ENCODE measurements at regions not wholly inside any gene's neighbourhood (a gene's known extent, or its start where the extent isn't known, plus 50 kb on each side); places are given as distances from the start of the nearest gene placed in this dataset.
"Not testable (repeated sequence)": the region's sequence is repeated elsewhere in the genome, so short reads cannot be mapped to it uniquely, and the experiment has no call there.

DNA sequence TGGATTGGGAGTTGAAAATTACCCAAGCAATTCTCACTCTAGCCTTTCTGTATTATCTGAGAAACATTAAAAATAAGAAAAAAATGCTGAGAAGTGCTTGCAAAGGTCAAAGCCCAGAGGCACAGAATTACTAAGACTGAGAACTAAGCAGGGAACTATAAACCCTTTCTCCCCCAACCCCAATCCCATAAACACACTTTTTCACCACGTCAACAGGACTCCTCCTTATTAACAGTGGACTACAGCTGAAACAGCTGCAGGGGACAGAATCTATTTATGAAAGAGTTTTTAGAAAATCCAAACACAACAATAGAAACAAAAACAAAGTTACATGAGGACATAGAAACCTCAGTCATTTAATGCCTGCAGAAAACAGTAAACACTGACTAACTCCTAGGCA, 984.1 kb downstream of the TRAM1L1 start:
- DNase-seq: no peak

DNA sequence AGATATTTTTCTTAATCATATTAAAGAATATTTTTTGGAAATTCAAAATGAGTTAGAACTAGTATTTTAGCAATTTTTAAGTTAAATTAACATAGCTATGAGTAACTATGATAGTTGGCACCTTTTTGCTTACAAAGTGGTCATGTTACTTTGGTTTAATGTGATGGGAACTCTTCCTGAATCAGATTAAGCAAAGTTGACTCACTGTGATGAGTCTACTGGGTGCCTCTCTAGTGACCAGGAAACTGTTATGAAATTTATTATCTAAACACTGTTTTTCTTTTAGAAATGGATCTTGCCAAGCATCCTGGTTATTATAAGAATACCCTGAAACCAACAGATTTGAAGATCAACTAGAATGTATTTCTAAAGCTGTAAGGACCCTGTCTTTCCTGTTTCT, 985.8 kb downstream of the TRAM1L1 start:
- DNase-seq: no peak

DNA sequence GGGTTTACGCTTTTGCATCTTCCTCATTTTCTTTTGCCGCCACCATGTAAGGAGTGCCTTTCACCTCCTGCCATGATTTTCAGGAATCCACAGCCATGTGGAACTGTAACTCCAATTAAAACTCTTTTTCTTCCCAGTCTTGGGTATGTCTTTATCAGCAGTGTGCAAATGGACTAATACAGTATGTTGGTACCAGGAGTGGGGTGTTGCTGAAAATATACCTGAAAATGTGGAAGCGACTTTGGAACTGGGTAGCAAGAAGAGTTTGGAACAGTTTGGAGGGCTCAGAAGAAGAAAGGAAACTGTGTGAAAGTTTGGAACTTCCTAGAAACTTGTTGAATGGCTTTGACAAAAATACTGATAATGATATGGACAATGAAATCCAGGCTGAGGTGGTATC, 983.9 kb upstream of the NDST4 start:
- DNase-seq: not testable (repeated sequence)

DNA sequence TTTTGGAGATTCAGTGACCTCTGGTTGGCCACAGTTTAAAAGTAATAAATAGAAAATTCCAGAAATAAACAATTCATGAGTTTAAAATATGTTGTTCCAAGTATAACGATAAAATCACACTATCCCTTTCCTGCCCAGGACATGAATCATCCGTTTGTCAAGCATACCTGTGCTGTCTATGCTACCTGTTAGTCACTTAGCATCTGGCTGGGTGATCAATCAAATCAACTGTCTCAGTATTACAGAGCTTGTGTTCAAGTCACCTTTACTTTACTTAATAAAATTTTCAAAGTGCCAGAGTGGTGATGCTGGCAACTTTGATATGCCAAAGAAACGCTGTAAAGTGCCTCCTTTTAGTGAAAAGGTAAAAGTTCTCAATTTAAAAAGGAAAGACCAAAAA, 979.5 kb upstream of the NDST4 start:
- DNase-seq: no peak

DNA sequence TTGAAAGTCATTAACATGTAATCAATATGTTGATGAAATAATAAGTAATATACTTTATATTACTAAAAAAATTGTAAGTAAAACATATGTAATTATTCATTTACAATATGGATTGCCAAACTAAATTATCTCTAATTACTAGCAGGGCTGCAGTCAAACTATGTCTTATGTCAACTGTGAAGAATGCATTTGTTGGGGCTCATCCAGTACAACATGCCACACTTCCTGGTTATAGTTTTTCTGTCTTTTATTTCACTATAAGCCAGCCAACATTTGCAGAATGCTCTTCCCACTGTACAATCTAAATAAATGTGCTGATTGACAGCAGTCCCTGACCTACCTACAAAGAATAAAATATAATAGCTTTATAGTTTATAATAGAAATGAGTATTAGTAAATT, 975.4 kb upstream of the NDST4 start:
- no peak for DNase-seq

DNA sequence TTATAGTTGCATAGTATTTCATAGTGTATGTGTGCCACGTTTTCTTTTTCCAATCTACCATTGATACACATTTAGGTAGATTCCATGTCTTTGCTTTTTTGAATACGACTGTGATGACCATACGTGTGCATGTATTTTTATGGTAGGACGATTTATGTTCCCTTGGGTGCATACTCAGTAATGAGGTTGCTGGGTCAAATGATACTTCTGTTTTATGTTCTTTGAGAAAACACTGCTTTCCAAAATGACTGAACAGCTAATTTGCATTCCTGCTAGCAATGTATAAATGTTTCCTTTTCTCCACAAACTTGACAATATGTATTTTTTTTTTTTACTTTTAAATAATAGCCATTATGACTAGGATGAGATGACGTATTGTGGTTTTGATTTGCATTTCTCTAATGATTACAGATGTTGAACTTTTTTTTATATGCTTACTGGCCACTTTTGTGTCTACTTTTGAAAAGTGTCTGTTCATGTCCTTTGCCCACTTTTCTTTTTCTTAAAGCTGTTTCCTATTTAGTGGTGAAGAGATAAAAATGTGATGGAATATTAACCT, 969.5 kb upstream of the NDST4 start:
- no peak for DNase-seq

DNA sequence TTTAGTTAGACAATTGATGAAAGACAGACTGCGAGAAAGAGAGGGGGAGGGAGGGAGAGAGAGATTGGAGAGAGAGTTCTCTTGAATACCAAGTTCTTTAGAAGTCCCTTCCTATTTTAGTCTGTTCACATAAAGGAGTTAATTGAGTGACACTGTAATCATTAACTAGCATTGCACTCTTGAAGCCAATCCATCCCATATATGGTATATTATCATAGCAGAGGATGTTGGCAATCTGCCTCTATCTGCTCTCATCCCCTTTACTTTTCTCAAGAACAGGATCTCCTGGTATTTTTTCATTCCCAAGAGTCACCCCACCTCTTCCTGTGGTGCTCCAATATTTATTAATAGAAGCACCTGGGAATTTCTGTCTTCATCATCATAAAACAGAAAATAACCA, 959.6 kb upstream of the NDST4 start:
- DNase-seq: no peak

DNA sequence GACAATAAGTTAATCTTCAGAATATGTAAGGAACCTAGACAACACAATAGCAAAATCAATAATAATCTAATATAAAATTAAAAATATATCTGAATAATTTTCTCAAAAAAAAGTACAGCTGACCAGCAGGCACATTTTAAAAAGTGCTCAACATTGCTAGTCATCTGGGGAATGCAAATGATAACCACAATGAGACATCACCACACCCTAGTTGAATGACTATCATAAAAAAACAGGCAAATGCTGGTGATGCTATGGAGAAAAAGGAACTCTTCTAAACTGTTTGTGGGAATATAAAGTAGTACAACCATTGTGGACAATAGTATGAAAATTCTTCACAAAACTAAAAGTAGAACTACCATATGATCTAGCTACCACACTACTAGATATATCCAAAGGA, 956.9 kb upstream of the NDST4 start:
- no peak for DNase-seq

DNA sequence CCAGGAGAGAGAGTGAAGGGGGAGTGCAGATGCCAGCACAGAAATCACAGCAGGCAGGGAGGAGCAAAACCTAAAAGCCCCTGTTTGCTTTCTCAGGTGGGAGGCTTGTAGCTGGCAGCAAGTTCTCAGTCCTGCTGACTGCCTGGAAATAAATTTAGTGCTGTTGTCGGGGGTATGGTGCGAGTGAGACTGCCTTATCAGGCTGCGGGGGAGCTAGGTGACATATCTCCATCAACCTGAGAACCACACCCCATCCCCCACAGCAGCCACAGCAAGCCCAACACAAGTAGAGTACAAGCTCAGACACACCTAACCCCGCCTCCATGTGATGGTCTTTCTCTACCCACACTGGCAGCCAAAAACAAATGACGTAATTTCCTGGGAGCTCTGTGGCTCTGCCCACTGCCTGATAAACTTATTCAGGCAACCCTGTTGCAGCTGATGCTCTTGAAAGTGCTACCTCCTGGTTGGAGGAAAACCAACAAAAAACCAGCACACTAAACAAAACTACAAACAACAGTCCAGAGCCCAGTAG, 953.4 kb upstream of the NDST4 start:
- DNase-seq: no peak

DNA sequence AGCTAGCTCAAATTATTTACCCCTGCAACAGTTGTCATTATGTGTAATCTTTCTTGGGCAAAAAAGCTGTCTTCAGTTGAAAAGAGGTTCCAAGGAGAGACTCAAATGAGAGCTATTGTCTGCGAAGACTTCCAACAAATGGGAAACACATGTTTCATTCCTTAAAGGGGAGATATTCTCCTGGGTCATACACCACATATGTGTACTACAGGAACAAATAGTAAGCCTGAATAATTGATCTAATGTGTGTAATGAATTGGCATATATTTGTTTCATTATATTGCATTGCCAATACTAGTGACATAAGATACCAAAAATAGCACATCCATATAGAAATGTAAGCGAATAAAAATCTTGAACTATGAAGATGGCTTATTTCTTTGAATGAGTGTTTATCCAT, 950.9 kb upstream of the NDST4 start:
- DNase-seq: no peak

DNA sequence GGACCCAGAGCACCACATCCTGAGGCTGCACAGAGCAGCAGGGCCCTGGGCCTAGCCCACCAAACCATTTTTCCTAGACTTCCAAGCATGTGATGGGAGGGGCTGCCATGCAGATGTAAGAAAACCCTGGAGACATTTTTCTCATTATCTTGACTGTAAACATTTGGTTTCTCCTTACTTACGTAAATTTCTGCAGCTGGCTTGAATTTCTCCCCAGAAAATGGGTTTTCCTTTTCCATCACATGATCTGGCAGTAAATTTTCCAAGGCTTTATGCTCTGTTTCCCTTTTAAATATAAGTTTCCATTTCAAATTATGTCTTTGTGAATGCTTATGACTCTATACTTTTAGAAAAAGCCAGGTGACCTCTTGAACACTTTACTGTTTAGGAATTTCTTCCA, 945.9 kb upstream of the NDST4 start:
- DNase-seq: no peak

DNA sequence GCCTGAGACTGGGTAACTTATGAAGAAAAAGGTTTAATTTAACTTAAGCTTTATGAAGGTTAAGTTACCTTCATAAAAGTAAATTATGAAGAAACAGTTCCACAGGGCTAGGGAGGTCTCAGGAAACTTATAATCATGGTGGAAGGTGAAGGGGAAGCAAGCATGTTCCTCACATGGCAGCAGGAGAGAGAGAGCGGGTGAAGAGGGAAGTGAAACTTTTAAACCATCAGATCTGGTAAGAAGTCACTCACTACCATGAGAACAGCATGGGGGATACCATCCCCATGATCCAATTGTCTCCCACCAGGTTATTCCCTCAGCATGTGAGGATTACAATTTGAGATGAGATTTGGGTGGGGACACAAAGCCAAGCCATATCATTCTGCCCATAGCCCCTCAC, 944.7 kb upstream of the NDST4 start:
- no peak for DNase-seq

DNA sequence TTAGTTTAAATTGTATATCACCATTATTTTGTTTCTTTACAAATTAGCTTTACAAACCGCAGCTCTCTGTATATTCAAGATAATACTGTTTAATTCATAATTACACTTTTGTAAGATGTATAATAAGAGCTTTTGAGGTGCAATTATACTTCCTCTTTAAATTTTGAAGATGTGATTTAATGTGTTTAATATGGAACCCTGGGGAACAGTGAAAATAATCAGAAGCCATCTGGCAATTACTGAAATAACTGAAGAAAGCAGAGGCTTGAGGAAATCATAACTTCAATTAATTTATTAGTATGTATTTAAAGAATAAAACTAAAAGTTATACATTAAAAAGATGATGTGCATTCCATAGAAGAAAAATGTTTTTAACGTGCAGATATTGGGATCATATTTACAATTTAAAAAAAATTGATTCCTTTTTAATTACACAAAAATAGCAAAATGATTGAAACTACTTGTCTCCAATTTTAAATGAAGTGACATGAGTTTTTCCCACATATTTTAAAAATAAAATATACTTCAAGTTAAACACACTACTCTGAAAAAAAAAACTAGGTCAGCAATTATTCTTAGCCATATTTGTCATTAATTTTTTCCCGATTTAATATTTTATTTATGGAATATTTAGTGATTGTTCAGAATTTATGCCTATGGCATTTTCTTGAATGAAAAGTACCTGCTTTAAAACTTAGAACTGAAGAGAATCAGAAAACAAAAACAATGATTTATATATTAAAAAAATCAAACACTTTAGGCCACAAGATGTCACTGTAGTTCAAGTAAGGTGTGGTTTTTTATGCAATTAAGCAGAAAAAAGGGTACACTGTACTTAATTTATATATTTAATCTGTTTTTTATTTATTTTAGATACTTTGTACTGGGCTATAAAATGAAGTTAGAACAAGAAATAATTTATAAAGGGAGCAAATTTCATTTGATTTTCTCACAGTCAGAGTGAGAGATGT, 942.7 kb upstream of the NDST4 start:
- no peak for DNase-seq

DNA sequence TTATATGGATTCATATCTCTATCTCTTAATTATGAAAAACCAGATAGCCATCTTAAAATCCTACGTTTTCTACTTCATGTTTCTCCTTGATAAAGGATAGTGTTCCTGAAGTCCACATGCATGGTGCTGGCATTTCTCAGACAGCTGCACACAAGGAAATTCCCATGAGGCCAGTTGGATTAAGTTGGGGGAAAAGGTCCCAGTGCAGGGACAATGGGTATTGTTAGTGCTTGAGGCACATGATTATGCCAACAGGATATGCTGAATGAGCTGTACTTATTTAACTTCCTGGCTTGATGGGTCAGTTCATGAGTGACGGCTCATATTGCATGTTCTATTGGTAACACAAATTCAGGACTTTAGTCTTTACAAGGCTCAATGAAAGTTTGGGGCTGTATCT, 913.9 kb upstream of the NDST4 start:
- DNase-seq: no peak

DNA sequence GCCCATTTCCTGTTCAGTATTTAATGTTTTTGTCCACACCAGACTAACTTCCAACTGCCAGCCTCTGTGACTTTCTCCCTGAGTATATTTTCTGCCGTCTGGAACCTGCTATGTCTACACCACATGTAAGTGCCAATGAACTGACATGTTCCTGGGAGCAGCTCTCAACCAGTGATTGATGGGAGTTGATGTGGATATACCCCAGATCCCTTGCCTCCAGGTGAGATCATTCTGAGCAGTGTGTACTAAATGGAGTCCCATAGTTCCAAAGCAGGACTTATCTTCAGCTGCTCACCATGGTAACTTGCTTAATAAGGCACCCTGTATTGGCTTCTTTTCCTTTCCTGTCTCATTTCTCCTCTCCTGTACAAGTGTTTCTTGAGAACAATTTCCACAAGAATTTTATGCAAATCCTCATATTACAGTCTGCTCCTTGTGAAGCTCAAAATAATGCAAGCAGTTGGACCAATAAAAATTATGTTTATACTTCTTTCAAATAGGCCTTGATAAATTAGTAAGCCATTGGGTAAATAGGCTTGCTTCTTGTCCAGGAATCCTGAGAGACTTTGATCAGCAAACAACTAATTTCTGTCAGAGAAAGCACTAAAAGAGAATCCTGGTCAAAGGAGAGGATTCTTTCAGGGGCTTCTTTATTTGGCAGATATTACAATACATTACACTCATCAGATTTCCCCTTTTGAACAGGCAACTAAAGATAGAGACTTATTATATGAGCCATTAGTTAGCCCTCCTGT, 911.7 kb upstream of the NDST4 start:
- DNase-seq: no peak

DNA sequence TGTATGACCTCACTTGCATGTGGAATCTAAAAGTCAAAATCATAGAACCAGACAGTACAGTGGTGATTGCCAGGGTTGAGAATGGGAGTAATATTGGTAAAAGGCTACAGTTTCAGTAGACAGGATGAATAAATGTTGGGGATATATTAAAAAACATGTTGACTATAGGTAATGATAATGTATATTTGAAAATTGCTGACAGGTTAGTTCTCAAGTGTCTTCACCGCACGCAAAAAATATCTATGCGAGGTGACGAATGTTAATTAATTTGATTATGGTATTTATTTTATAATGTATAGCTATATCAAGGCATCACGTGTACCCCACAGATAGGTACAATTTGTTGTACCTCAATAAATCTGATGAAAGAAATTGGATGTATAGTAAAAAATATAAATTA, 909.6 kb upstream of the NDST4 start:
- DNase-seq: no peak

DNA sequence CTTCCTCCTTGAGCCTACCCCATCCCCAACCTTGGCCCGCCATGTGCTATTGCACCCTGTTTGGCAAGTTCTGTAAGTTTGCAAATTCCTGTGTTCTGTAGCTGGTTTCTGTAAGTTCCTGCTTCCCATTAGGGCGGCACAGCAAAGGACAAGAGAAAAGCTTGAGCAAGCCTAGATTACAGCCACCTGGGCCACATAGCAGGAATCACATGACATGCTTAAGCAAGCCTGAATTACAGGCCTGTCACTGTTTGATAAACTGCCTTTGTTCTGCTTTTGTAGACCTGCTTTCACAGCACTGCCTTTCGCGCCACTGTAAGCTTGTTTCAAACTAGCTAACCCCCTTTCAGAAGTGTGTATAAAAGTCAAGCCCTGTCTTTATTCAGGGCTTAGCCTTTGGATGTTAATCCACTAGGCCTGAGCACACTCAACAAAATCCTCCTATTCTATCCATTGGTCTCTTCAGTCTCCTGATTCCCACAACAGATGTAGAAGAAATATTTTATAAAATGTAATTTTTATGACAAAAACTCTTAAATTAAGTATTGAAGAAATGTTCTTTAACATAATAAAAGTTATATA, 906.8 kb upstream of the NDST4 start:
- no peak for DNase-seq

DNA sequence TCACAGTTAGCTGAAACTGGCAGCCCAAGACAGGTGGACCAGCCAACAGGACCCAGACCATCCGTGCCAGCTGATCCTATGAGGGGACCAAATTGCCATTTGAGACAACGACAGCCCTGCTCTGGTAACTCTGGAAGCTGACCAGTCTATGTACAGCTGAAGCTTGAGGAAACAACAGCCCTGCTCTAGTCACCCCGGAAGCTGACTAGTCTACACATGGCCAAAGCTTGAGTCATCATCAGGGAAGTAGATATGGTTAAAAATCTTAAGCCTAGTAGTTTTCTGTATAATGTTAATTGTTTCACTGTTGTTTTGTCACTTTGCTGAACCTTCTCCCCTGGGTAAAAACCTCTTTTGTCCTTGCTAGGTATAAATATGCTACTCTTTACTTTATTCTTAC, 905.4 kb upstream of the NDST4 start:
- DNase-seq: no peak

DNA sequence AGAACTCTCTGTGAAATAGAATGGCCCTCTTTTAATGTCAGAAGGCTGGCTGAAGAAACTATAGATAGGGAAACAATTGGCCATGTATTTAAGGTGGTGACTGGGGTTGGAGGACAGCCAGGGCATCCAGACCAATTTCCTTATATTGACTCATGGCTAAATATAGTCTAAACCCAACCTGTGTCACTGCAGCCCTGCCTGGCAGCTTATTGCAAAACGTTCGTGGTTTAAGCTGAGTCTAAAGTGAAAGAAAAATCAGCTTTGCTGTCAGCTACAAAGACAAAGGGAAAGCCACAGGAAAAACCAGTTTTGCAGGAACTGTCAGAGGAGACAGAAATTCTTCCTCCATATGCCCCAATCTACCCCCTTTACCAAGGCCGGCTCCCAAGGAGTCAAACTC, 902.8 kb upstream of the NDST4 start:
- no peak for DNase-seq

DNA sequence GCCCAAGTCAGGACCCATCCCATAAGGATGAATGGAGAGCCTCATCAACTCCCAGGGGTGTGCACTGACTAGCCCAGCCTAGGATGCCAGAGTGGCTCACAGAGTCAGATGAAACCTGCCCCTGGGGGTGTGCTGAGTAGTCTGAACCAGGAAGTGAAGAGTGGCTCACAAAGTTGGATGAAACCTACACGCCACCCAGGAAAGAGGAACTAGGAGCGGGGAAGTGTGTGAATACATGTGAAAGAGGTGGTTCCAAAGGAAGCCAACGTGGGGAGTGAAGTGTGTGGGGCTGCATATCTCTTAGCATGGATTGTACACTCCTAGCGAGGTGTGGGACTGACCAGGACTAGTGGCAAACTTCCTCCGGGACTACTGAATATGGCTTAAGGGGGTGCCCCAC, 902.1 kb upstream of the NDST4 start:
- DNase-seq: no peak

DNA sequence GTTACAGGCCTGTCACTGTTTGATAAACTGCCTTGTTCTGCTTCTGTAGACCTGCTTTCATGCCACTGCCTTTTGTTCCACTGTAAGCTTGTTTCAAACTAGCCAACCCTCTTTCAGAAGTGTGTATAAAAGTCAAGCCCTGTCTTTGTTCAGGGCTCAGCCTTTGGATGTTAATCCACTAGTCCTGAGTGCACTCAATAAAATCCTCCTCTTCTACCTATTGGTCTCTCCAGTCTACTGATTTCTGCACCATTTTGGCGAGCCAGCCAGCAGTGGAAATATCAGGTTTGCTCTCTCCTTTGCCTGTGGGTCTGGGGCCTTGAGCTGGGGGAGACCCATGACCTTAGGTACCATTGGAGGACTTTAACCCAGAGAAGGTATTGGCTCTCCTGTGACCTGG, 901.6 kb upstream of the NDST4 start:
- no peak for DNase-seq

DNA sequence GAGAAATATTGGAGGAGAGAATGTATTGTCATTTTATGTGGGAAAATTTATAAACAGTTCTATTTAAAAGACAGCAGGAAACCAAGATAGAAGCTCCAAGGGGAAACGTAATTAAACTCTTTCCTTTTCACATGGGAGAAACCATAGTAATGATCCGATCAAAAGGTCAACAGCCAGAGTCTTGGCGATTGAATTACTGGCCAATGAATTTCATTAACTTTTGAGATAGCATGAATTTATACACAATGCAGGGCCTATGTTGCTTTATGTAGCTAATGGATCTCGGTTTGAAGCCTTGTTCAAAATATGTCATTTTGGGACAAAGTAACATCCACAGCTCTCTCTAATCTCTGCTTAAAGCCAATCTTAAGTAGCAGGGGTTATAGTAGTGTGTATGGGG, 897.5 kb upstream of the NDST4 start:
- no peak for DNase-seq

DNA sequence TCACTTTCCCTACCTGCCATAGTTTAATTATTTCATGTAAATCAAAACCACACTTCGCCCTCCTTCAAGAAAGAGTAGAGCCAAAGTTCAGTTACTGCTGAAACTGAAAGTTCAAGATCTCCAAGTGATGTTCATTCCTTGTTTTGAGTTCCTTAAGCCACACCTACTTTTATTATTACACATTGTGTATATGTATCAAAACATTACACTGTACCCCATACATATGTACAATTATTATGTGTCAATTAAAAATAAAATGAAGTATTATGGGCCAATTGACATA, 892.3 kb upstream of the NDST4 start:
- DNase-seq: no peak
